Keratinocyte (primary cell): ENCODE measurements at regions not wholly inside any gene's neighbourhood (a gene's known extent, or its start where the extent isn't known, plus 50 kb on each side); places are given as distances from the start of the nearest gene placed in this dataset.

Experiments
- EZH2 ChIP-seq: IDR thresholded peaks from one replicate; pipeline ENCODE4 v1.6.1; 2012; ENCODE audit warnings: inconsistent platforms, mild to moderate bottlenecking, low read length, moderate library complexity
- TF ChIP-seq, protein P1 (sequence below), 3 experiments: IDR thresholded peaks in 1 of 3; conservative IDR thresholded peaks in 1 of 3; optimal IDR thresholded peaks in 1 of 3; 2 replicates in 2 of 3; 3 replicates in 1 of 3; pipeline versions ENCODE3 to v1.5.1; 2011; ENCODE audit warnings: low read length in 3 of 3, mild to moderate bottlenecking in 3 of 3, moderate library complexity in 2 of 3, control low read depth in 1 of 3, inconsistent platforms in 1 of 3; ENCODE audit not compliant: insufficient read depth in 2 of 3; ENCODE audit errors: extremely low read depth in 1 of 3

- TF ChIP-seq, protein P1, sequence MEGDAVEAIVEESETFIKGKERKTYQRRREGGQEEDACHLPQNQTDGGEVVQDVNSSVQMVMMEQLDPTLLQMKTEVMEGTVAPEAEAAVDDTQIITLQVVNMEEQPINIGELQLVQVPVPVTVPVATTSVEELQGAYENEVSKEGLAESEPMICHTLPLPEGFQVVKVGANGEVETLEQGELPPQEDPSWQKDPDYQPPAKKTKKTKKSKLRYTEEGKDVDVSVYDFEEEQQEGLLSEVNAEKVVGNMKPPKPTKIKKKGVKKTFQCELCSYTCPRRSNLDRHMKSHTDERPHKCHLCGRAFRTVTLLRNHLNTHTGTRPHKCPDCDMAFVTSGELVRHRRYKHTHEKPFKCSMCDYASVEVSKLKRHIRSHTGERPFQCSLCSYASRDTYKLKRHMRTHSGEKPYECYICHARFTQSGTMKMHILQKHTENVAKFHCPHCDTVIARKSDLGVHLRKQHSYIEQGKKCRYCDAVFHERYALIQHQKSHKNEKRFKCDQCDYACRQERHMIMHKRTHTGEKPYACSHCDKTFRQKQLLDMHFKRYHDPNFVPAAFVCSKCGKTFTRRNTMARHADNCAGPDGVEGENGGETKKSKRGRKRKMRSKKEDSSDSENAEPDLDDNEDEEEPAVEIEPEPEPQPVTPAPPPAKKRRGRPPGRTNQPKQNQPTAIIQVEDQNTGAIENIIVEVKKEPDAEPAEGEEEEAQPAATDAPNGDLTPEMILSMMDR (optimal IDR thresholded peaks at IDR 0.05 in 1 of 3, IDR thresholded peaks at IDR 0.05 in 1 of 3, conservative IDR thresholded peaks at IDR 0.05 in 1 of 3; ENCODE audit: extremely low read depth in 1 of 3, insufficient read depth in 2 of 3, low read length in 3 of 3) = no peak
- TF ChIP-seq EZH2 = no peak
These were observed 240.8 kb downstream of the C16orf95 start for GRCh38 chr16:87076331-87076949.
